ENCODE measurements at regions not wholly inside any gene's neighbourhood (a gene's known extent, or its start where the extent isn't known, plus 50 kb on each side); places are given as distances from the start of the nearest gene placed in this dataset.

DNA sequence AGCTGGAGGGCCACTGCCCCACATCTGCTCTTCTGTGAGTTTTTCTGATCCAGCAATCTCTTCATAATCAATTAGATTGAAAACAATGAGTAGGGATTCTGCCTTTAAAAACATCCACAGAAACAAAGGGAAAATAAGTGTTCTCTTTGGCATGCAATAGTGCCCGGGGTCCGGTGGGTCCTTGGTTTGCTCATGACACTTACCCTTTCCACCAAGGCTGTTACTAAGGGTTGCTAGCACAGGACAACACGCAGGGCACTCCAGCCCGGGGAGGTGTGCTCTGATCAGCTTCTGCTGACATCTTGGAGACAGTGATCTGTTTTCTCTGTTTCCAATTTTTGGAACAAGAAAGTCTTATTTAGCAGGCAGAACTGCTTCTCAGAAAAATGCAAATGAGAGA is 146.7 kb downstream of the TEX36 start:
- intact Hi-C loops (cut with DNase I), result no loop called here
- 76 to 95% (median 83%) methylated on average over 4 of the region's 4 CpGs for WGBS, 4 donors

DNA sequence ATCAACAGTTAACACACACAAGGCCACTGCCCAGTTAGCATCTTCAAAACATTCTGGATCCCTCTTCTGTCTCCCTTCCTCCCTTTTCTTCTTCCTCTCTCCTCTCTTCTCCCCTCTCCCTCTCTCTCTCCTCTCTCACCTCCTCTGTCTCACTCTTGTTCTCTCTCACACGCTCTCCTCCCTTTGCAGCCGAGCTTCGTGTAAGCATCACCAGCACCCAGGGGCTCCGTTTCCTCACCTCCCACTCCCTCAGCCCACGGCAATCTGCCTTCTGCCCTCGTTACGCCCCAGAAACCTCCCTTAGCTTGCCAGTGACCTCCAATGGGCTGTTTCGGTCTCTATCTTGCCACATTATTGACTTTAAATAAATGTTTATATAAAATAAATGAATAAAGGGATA is 147.4 kb downstream of the TEX36 start:
- H3K36me3 ChIP-seq (replicated peaks in 1 of 2), result no peaks in the 10 kb centered on the region
- no peak for TF ChIP-seq POLR2A (IDR thresholded peaks at IDR 0.05)
- TF ChIP-seq, protein P1, sequence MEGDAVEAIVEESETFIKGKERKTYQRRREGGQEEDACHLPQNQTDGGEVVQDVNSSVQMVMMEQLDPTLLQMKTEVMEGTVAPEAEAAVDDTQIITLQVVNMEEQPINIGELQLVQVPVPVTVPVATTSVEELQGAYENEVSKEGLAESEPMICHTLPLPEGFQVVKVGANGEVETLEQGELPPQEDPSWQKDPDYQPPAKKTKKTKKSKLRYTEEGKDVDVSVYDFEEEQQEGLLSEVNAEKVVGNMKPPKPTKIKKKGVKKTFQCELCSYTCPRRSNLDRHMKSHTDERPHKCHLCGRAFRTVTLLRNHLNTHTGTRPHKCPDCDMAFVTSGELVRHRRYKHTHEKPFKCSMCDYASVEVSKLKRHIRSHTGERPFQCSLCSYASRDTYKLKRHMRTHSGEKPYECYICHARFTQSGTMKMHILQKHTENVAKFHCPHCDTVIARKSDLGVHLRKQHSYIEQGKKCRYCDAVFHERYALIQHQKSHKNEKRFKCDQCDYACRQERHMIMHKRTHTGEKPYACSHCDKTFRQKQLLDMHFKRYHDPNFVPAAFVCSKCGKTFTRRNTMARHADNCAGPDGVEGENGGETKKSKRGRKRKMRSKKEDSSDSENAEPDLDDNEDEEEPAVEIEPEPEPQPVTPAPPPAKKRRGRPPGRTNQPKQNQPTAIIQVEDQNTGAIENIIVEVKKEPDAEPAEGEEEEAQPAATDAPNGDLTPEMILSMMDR (IDR thresholded peaks at IDR 0.05), result no peak
- peaks cover 5% of the 10 kb centered on the region for H3K27me3 ChIP-seq
- no peak overlapping the region for H3K27ac ChIP-seq
- DNase-seq, result no peak
- no peaks in the 10 kb centered on the region for H3K4me1 ChIP-seq (replicated peaks in 1 of 2)
- intact Hi-C loops (cut with DNase I), result no loop called here
- 79 to 86% (median 82%) methylated on average over 8 of the region's 8 CpGs for WGBS, 4 donors
- no peaks in the 10 kb centered on the region for H3K9me3 ChIP-seq (replicated peaks in 1 of 3)
- no peak overlapping the region for H3K4me3 ChIP-seq

More for the DNA sequence above, 146.7 kb downstream of the TEX36 start:
- Histone ChIP-seq H3K27ac (no peak overlapping the region), H3K9me3 (replicated peaks in 1 of 3) (no peaks in the 10 kb centered on the region), H3K4me3 (no peak overlapping the region), H3K27me3 (peaks cover 5% of the 10 kb centered on the region), H3K4me1 (replicated peaks in 1 of 2) (no peaks in the 10 kb centered on the region), H3K36me3 (replicated peaks in 1 of 2) (no peaks in the 10 kb centered on the region)
- TF ChIP-seq, protein P1 (IDR thresholded peaks at IDR 0.05), result no peak
- no peak for TF ChIP-seq POLR2A (IDR thresholded peaks at IDR 0.05)
- DNase-seq, result no peak

DNA sequence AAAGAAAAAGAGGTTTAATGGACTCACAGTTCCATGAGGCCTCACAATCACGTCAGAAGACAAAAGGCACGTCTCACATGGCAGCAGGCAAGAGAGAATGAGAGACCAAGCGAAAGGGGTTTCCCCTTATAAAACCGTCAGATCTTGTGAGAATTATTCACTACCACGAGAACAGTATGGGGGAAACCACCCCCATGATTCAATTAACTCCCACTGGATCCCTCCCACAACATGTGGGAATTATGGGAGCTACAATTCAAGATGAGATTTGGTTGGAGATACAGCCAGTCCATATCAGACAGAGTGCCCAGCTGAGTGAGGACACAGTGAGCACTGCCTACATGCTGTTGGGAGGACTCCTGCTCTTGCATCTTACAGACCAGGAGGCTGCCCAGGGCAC is 148.4 kb downstream of the TEX36 start:
- DNase-seq, result no peak
- Histone ChIP-seq H3K4me3 (no peak overlapping the region), H3K36me3 (replicated peaks in 1 of 2) (no peaks in the 10 kb centered on the region), H3K4me1 (replicated peaks in 1 of 2) (no peaks in the 10 kb centered on the region), H3K27ac (no peak overlapping the region), H3K27me3 (peaks cover 5% of the 10 kb centered on the region), H3K9me3 (replicated peaks in 1 of 3) (no peaks in the 10 kb centered on the region)
- intact Hi-C loops (cut with DNase I), result no loop called here
- TF ChIP-seq, protein P1 (IDR thresholded peaks at IDR 0.05), result no peak
- WGBS, 4 donors, result 59 to 68% (median 65%) methylated on average over 5 of the region's 5 CpGs

DNA sequence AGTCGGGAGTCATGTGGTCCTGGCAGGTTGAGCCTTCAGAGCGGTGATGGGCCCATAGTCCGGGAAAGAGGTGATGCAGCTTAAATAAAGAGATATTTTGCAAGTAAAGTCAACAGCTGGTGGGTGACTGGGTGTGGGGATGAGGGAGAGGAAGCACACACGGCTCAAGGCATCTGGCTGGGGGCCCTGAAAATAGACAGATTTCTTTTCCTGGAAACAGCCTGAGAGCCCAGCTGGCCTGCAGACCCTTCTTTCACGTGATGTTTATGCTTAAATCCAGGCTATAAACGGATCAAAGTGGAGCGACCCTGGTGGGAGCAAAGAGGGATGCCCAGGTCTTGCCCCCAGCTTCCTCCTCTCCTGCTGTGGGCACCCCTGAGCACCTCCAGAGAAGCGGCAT is 149.1 kb downstream of the TEX36 start:
- DNase-seq, result no peak
- WGBS, 4 donors, result 68 to 77% (median 75%) methylated on average over 8 of the region's 8 CpGs
- H3K4me3 ChIP-seq, result no peak overlapping the region
- TF ChIP-seq, protein P1 (IDR thresholded peaks at IDR 0.05), result no peak
- no peak for TF ChIP-seq POLR2A (IDR thresholded peaks at IDR 0.05)
- no peaks in the 10 kb centered on the region for H3K4me1 ChIP-seq (replicated peaks in 1 of 2)
- intact Hi-C loops (cut with DNase I), result no loop called here
- peaks cover 5% of the 10 kb centered on the region for H3K27me3 ChIP-seq
- no peaks in the 10 kb centered on the region for H3K36me3 ChIP-seq (replicated peaks in 1 of 2)
- H3K9me3 ChIP-seq (replicated peaks in 1 of 3), result no peaks in the 10 kb centered on the region
- no peak overlapping the region for H3K27ac ChIP-seq

Measured in adrenal gland (tissue), 9 donors.